Stromal cell of bone marrow (primary cell): ENCODE measurements at regions not wholly inside any gene's neighbourhood (a gene's known extent, or its start where the extent isn't known, plus 50 kb on each side); places are given as distances from the start of the nearest gene placed in this dataset.

Experiments used
- DNase-seq: peaks from one replicate; pipeline ENCODE4 v3.0.0-alpha.2; 2012; ENCODE audit warnings: low read depth

DNA sequence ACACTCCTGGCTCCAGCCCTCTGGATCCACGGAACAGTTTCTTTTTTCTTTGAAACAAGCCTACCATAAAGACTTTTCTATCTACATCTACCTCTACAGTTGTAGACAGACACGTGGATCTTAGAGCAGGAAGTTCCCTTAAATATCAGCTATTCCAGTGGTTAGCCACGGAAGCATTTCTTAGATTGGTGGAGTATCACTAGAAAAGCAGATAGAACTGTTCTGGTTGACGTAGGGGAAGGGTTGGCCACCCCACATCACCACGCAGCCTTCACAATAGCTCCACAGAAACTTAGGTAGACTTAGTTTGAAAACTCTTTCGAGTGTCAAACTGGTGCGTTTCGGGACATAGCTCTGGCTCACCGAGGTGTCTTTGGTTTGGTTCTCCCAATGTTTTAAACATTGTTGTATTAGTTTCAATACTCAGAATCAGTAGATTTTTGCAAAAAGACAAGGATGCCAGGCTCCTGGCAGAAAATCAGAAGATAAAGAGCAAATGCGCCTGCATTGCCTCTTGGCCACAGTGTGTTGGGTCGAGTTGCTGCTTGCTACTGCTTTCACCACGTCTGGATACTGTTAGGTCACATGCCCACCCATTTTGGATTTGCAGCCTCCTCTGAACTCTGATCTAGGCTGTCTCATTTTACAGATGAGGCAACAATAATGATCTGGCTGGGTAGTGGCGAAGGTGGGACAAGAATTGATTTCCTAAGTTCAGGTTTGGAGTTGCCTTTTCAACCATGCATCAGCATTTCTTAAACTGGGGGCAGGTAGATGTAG is 71.5 kb upstream of the DTNBP1 start:
- DNase-seq, result no peak

DNA sequence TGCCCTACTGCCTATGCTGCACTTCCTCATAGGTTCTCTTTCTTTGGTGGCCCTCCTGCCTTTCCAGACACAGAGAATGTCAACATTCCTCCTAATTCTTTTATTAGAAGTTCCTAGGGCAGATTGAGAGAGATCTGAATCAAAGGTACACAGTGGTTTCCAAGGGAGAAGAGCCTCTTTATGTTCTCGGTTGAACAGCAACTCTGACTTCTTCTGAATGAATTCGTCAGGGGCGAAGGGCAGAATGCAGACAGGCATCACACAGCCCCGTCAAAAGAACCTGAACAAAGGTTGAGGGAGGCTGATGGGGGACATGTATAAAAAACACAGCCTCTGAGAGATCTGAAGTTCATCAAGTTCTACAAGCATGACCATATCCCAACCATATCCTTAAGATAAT is 68.1 kb upstream of the DTNBP1 start:
- no peak for DNase-seq

DNA sequence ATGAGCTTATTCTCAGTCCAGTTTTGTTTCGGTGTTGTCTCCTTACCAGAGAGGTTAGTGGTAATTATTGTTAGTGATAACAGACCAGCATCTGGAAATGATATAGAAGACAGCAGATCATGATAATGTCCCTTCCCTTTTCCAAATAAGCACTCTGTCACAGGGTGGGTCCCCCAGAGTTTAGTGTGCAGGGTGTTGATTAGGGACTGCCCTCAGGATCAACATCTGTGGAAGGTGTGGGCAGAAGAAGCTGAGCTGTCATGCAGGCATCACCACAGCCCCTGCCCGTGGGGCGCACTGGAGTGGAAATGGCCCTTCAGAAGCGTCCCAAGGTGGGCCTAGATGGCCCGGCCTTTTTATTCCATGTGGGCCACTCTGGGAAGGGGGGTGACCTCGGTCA is 67.6 kb upstream of the DTNBP1 start:
- DNase-seq, result no peak

DNA sequence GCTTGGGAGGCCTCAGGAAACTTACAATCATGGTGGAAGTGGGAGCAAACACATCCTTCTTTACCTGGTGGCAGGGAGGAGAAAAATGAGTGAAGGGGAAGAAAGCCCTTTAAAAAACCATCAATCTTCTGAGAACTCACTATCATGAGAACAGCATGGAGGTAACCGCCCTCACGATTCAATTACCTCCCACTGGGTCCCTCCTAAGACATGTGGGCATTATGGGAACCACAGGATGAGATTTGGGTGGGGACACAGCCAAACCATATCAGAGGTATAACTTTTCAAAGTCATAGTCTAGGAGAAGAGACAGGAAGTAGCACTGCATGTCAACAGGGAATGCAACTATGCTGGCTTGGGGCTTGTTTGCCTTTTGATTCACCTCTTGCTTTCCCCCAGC is 59.9 kb upstream of the DTNBP1 start:
- DNase-seq, result no peak

DNA sequence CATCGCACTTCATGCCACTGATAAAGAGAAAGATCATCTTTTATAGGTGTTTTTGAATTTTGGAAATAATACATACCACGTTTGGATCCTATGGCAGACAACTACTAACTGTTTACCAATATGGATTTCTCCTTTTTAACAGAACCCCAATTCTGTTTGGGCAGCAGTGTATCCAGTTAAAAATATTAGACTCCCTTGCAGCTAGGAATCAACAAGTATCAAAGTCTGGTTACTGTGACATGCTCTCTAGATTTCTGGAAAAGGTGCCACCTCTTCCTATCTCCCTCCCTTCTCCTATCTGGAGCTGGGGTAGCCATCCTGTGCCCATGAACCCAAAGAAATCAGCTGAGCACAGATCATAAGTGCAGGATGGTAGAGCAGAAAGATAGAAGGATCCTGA is 54.1 kb upstream of the DTNBP1 start:
- no peak for DNase-seq

DNA sequence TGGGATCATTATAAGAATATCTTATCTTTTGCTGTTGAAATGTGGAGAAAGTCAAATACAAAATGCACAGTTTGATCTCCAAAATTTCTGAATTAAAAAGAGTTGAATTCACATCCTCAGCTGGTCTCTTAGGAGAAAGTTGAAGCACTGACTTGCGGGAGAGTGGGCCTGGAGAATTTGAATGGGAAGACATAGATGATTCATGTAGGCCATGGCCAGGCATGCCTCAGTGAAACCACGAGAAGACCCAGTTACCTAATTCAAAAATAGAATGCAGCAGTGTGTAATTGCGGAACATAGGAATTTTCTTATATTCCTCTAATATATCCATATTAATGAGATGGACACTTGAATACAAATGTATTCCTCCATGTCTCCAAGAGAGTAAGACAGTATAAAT is 53.0 kb upstream of the DTNBP1 start:
- DNase-seq, result no peak

DNA sequence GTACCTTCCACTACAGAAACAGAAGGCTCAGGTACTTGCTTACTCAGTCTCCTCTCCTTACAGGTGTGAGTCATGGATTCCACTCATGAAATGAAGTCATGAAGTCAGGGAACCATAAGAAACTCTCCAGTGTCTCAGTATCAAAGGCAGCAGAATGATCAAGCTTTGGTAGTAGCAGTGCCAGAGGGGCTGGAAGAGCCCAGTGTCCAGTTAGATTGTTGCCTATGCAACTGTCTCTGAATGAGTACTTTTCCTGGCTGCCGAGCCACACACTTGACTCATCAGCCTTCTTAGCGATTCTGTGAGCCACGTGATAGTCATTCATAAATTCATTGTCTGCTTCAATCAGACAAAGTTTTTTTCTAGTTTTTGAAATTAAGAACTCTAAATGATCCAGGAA is 52.2 kb upstream of the DTNBP1 start:
- DNase-seq, result peak; percentile 17

DNA sequence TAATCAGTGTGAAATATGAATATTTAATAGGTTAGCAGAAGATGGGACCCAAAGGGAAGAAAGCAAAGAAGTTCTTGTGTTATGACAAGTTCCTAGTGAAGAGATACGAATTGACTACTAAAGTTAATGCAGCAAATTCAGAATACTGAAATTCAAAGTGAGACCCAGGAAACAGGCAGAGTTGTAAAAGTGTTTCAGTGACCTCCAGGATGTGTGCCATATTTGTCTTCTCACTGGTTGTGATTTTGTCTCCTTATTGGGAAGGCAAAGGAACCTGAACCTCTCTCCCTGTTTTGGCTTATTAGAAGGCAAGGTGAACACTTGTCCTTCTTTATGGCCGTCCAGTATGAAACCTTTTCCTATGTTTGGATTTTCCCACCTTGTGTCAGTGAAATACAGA is 51.8 kb upstream of the DTNBP1 start:
- no peak for DNase-seq

DNA sequence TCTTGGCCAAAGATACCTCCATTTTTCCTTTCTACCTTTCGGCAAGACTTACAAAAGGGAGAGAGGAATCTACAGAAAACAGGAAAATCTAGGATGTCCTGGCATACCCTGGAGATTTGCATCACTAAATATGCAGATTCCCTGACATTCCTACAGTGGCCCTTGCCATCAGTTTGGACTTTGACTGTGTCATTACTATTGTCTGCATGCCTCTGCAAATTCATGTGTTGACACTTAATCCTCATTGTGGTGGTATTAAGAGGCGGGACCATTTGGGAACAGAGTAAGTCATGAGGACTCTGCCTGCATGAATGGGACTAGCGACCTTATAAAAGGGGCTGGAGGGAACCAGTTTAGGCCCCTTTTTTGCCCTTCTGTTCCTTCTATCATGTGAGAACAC is 50.5 kb upstream of the DTNBP1 start:
- no peak for DNase-seq

DNA sequence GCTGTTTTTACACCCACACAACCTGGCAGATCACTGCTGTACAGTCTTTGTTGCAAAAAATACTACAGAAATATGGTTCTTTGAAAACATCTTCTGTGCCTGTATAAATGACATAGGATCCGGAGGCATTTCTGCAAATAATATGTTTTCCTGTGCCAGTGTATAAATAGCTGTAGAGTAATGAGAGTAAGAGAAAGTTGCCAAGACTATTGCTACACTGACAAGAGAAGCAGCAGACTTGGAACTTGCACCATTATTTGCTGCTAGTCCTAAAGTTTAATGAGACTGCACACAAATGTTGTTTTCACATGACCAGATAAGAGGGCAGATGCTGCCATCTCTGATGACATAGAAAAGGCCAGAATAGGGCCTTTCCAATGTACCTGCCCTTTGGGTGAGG is 50.0 kb upstream of the DTNBP1 start:
- DNase-seq, result no peak
